HTR-8/SVneo (cell line): ENCODE measurements at regions not wholly inside any gene's neighbourhood (a gene's known extent, or its start where the extent isn't known, plus 50 kb on each side); places are given as distances from the start of the nearest gene placed in this dataset.

Source experiments
- DNase-seq: peaks from one replicate; pipeline ENCODE4 v3.0.0; 2011; ENCODE audit warnings: low spot score, mixed read lengths; ENCODE audit not compliant: insufficient read length
- FAIRE-seq: peaks from 2 replicates; lab custom pipeline; 2011; peaks lifted over from hg19 to GRCh38; lab: Jason Lieb, UNC

DNA sequence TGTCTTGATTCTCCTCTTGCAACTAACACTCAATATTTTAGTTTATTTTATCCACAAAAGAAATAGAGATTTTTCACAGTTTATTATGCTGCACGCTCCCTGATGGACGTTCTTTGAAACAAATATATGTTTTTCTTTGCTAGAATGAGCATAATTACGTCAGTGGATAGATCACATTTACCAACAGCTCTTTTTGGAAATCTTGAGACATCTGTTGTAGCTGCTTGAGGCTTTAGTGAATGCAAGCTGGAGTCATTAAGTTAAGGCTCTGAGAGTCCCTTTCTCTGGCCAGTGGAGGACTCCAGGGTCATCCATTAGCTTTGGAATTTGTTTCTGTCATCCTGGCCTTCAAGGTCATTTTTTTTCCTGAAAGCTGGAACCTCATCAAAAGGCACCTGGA lies 405.6 kb upstream of the TMEM132C start:
- FAIRE-seq (no peak), DNase-seq (no peak)

DNA sequence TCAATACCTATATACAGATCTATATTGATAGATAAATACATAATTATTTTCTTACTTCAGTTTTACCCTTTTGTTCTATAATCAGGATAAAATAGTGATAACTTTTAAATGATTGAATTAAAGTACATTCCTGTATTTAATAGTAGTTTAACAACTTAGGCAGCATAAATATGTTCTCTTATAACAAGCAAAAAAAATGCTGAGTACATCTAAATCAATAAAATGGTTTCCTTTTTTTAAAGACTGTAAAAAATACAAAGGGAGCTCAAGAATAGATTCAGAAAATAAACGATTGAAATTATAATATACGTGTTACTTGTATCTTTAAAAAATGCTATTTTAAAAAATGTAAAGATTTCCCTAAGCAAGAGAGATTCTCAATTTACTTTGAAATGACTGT lies 393.7 kb upstream of the TMEM132C start:
- DNase-seq: no peak
- FAIRE-seq: no peak

DNA sequence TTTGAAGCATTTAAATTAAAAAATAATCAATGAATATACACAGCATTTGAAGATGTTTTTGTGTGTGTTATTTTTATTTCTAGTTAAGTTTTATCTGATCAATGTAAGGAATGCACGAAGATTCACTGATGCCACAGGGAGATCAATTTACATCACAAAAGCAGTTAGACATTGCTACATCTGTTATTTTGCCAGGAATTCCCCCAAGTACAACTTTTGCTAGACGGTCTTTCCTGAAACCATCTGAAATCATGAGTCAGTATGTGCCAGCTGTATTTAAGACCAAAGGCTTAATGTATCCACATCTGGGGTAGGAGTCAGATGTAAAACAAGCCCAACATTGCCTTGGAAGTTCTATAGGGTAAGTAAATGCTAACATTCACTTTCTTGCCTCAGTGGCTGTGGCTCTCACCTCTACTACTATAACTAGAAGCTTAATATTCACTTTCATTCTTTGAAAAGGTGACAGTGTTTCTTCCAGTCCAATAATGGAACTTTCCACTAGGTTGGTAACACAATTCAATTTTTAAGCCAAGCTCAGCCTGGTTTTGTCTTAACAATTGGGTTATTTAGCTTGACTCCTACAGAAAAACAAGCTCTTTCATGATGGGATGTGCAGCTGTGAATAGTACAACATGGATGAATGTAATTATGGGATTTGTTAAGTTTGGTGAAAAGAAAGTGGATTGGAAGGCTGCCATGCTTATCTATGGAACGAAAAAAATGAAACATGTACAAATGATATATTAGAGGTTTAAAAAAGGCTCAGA lies 385.4 kb upstream of the TMEM132C start:
- FAIRE-seq: no peak
- no peak for DNase-seq

DNA sequence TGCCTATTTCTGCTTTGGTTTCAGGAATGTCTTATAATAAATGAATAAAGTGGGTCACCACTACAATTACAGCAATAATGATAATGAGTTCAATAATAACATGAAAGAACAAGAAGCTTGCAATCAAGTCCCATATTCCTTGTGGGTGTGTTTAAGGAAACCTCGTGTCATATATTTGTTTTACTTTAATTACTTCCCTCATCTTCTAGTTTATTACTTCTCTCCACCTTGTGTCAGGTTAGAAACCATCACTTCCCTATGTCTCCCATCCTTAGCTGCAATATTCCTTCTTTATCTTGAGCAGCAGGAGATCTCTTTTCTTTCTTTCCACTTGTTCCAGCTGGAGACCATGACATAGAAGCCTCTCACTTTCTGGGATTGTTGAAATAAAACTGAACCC lies 384.0 kb upstream of the TMEM132C start:
- DNase-seq (no peak), FAIRE-seq (no peak)

DNA sequence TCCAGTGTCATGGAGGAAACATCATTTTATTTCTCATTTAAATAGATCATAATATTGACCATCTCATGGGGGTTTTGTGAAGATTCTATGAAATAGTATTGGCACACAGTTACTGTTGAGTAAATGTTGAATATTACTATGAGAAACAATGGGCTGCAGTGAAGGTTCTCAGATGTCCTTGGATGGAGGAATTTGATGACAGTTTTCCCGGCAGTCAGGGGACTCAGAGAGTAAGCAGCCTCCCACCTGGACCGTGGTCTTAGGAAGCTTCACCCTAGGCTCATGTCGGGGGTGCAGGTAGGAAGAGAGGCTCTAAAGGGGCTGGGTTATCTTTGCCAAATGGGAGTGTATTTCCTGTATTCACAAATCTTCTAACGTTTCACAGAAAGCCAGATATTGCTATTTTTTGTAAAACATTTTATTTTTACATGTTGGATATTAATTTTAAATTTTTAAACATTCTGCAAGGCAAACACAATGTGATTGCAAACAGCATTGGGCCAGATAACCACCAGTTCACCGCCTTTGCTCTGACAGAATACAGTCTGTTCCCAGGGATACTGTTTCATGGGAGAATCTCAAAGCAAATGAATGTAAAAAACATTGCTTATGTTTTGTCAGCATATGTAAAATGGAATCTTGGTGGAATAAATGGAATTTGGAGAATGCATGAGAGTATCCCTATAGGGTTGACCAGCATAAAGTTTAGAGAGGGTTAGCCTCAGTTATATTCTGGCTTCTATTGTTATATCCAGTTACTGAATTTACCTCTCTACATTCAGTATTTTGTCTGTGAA lies 380.8 kb upstream of the TMEM132C start:
- no peak for FAIRE-seq
- no peak for DNase-seq

DNA sequence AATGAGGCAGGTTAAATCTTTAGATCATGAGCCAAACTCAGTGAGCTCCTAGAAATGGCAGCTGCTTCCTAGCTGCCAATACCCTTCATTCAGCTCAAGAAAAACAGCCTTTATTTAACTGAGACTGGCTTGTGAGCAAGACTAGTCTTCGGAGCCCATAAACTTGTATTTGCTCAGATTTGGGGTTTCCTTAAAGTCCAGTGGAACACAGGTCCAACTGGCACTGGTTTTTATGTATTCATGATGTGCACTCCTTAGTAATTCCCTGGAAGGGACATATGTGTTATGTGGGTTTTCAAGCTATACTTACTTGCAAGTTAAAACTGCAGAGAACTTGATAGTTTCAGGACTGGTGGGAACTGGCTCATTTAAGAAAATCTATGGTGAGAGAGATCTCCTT lies 380.1 kb upstream of the TMEM132C start:
- DNase-seq (no peak), FAIRE-seq (no peak)

DNA sequence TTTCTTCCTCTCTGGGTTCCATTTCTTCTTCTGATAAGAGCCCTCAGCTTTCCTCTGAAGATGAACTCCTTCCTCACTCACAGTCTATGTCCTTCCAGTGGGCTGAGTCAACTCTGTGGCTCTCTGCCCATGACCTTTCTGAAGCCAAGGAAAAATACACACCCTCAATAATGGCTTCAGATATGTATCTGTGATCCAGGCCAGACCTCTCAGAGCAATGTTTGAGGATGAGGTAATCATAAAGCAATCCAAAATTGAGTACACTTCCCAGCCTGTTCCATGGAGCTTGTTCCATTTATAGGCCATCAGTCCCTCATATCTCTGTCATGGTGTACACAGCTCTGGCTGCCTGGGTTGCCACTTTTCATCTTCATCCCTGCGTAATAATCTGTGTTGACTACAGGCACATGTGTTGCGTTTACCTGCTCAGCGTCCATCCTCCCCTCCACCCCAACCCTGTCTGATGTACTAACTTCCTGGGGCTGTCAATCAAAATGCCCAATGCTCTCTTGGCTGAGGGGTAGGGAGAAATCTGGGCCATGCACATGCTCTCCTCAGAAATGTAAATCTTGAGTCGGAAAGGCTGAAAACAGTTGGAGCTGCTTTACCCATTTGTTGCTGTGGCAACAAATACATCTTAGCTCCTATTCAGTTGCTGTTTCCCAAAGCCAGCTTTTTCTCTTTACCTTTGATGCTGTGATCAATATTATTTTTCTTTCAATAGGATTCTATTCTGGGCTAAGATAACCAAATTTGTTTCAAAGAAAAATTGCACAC lies 377.8 kb upstream of the TMEM132C start:
- DNase-seq: no peak
- FAIRE-seq: peak; percentile 38

DNA sequence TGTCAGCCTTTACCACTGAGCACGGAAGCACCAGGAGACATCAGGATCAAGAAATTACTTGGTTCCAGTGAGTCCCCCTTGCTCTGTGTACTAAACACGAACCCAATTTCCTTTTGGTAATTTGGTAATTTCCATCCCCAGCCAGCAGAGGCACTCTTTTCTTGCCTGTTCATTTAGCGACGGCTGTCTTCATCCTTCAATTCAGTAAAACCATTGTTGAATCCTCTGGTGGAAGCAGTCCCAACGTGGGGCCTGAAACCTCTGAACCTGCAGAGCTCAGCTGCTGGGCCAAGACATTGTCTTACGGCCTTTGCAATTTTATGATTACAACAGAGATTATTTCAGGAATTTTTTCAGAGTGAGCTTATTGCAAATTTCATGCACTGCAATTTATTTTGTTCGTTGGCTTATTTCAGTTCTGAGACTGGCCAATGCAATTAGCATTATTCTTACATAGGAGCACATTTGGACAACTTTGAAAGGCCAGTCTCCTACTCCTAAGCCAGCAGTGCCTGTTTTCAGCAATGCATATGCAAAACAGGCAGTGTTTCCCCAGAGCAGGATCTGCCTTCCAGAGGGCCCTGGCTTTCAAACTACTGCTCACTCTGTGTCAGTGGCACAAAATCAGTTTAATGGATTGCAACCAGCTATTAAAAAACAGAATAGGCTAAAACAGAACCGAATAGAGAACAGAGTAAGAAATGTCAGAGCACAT lies 372.9 kb upstream of the TMEM132C start:
- no peak for DNase-seq
- no peak for FAIRE-seq

DNA sequence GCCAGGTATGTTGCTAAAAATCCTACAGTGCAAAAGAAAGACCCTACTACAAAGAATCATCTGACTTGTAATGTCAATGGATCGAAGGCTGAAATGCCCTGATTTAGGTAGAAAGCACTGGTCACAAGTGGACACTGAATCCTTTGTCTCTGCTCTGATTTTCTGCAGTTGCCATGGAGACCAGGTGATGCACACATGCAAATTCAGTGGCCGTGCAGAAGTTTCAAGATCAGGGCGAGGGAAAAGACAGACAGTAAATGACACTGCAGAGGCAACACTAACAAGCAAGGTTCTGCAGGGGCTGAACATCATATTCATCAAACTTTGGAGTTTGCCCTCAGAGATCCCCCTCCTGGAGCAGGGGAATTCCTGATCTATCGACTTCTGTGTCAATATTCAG lies 370.3 kb upstream of the TMEM132C start:
- FAIRE-seq (no peak), DNase-seq (no peak)

DNA sequence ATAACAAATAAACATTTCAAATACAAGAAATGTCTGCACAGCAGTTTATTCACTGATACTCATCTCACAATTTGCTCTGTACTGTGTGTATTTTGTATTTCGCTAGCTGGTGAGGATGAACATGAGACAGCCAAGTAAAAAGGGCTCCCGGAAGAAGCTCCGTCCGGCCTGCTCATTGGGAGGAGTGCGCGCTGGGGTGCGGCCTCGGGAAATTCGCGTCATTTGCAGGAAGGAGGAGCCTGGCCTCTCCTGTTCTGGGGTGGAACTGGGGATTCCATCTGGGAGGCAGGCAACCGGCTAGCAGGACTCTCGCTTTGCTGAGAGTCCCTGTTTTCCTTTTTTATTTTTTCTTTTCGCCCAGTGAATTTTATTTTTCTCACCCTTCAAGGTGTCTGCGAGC lies 368.4 kb upstream of the TMEM132C start:
- FAIRE-seq (no peak), DNase-seq (no peak)

DNA sequence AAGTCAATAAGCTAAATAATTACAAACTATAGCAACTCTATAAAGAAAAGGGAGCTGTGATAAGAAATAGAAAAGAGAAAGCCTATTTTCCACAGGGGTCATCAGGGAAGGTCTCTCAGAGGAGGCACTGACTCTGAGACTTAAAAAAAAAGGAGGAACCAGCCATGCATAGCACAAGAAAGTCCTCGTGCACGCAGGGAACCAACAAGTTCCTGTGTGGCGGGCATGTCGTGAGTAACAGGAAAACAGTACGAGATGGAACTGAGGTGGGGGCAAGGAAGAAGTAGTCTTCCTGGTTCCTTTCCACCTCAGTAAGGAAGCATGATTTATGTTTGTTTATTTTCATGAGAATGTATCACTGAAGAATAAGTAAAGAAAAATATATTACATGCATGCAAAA lies 367.0 kb upstream of the TMEM132C start:
- no peak for FAIRE-seq
- DNase-seq: no peak

DNA sequence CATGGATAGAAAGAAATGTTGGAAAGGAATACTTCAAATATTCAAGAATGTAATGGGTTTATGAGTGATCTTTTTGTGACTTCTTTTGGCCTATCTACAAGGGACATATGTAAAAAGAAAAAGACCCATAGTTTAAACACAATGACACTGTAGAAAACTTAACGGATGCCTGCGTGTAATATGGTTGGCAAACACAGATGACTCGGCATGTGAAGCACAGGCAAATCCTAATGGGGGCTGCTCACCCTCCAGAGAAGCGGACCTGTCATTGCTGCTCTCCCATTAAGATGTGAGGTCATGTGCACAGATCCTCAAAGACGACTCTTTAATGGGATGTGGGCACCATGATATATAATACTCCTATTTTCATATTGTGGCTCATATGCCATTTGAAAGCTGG lies 366.6 kb upstream of the TMEM132C start:
- DNase-seq: no peak
- no peak for FAIRE-seq

DNA sequence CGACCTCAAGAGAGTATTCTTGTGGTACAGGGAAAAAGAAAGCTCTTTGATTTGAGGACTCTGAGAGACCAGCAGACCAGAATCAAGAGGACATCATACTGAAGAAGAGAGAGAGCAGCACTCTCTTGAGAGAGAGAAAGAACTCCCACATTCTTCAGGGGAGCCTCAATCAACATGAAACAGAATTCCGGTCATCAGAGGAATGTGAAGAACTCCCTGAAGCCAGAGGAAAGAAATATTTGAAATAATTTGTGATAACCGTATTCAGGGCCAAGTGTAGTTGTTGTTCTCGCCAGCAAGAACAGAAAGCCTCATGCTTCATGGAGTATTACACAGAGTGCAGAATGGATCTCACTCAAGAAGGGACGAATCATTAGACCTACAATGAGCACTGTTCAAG lies 363.8 kb upstream of the TMEM132C start:
- peak; percentile 56 for DNase-seq
- FAIRE-seq: peak; percentile 69

DNA sequence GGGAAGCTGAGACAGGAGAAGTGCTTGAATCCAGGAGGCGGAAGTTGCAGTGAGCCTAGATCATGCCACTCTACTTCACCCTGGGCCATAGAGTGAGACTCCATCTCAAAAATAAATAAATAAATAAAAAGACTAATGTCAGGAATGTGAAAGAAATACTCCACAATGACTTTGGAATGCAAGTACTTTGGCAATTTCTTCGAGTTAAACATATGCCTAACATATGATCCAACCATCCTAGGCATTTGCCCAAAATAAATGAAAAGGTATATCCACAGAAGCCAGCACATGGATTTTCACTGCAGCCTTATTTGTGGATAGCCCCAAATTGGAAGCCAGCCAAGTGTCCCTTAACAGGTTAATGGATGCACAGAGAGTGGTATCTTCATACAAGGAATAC lies 357.9 kb upstream of the TMEM132C start:
- FAIRE-seq (no peak), DNase-seq (no peak)

DNA sequence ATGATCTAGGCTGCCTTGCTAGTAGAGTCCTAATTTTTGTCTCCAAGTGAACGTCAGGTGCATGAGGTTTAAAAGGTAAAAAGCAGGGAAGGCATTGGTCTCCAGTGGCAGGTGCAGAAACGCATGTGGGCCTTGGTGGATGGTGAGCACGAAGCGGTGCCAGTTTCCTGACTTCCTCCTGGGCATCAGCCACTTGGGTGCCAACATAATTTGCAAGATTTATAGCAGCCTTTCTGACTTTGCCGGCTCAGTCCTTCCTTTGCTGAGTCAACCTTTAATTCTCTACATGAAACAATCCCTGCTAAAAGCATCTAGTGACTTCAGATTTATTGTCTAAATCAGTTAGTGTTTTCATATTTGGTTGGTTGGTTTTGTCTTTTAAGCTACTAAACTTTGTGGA lies 355.7 kb upstream of the TMEM132C start:
- FAIRE-seq (no peak), DNase-seq (no peak)

DNA sequence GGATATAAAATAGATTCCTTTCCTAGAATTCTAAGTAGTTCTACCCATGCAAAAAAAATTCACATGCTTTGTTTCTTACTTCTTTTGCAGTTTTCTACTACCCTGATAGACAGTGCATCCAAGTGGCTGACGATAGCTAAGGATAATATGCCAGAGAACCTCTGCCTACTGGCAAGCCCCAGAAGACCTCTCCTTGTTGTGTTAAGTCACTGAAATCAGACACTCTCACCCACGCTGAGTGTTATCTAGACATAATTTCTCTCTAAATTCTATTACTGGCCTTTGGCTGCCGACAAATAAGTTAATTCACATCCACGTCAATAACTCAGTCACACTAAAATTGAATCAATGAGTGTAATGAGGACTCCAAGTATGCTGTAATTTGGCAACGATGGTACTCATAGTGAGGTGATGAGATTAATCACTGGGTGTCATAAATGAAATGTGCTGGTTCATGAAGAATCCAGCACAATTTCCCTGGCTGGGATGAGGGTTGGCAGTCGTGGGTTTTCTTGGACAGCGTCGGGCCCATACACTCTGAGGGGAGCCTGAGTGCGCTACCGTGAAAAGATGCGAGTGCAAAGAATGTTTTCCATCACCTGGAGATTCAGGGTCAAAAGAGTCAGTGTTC lies 354.8 kb upstream of the TMEM132C start:
- FAIRE-seq (no peak), DNase-seq (no peak)

DNA sequence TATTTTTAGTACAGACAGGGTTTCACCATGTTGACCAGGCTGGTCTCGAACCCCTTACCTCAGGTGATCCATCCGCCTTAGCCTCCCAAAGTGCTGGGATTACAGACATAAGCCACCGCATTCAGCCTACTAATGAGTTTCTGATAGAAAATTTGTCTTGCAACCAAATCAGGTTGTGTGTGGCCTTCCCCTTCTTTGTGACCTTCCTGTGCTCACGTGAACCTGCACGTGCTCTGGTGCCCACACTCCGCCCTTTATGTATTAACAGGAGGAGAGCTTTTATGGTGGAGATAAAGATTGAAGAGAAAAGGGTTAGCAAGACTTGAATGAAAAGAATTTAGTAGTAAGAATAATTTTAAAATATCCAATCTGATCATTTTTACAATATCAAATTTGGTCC lies 343.5 kb upstream of the TMEM132C start:
- FAIRE-seq: no peak

DNA sequence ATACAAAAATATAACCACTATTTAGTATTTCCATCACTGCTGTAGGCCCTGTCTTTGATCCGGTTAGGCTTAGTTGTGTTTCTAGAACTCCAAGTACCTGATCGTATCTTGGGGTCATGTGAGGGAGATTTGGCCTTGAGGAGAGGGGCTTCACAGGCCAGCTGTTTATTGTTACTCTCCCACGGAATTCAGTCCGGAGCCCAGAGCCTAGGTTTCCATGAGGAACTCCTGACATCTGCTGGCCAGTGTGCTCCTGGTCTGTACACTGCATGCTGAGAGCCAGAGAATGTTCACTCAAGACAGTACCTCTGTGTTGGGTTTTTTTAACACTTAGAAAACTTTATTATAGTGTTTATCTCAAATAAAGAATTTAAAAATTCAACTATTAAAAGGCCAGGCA lies 341.0 kb upstream of the TMEM132C start:
- FAIRE-seq (no peak), DNase-seq (peak; percentile 31)

More for the DNA sequence above, 343.5 kb upstream of the TMEM132C start:
- DNase-seq: no peak

DNA sequence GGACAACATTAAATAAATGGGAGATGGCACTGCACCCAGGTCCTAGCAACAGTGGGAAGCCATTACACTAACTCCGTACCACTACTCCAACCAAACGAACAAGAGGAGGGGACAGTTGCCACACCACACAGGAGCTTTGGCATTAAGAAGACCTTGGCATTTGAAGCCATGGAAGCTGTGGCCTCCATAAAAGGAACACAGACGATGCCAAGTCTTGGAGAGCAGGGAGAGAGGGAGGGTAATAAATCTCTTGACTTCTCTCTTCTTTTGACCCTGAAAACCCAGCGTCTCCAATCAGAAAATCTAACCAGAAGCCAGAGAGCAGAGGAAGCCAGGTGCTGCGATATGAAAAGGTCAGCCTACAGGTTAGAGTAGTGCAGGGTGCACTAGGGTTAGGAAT lies 338.8 kb upstream of the TMEM132C start:
- FAIRE-seq (no peak), DNase-seq (no peak)
